Right renal cortex interstitium (tissue), 3 donors: ENCODE measurements at regions not wholly inside any gene's neighbourhood (a gene's known extent, or its start where the extent isn't known, plus 50 kb on each side); places are given as distances from the start of the nearest gene placed in this dataset.

Experiments
- DNase-seq, 3 donors: peaks; one replicate each; pipeline ENCODE4 v3.0.0-alpha.2; 2013; ENCODE audit warnings: low read depth in 3 of 3, low spot score in 2 of 3

DNA sequence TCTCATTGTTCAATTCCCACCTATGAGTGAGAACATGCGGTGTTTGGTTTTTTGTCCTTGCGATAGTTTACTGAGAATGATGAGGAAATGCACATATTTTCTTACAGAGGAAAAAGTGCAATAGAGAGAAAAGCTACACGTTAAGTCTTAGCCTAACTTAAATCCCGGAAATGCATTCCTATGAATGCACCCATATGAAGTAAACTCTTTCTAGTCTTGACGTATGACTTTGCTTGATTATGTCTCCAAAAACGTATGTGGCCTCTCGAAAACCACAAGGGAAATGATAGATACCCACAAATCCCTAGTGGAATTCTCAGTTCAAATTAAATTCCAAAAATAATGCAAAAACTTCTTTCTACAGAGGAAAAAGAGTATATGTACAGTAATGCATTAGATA, 90.7 kb upstream of the SASH1 start:
- no peak for DNase-seq

- DNase-seq = no peak
Observed at GRCh38 chr6:148257810-148258209, 84.8 kb upstream of the SASH1 start.

GRCh38 chr6:148258868-148259267, 83.8 kb upstream of the SASH1 start:
- DNase-seq = no peak

- DNase-seq = no peak
Observed at GRCh38 chr6:148261470-148261869, 81.2 kb upstream of the SASH1 start.

DNA sequence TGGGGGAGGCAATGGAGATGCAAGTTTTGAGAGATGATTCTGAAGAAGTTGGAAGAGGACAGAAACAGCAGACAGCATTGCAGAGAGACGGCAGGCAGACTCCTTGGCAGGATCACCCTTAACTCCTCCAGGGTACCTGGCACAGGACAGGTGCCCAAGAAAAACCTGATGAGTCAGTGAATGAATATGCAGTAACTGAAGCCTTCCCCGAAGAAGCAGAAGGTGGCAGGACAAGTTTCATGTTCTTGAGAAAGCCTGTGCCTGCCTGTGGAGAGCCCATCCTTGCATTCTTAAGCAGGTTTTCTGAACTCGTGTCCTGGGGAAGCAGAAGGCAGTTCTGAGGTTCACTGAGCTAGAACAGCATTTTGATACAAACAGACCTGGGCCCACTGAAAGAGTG, 79.6 kb upstream of the SASH1 start:
- DNase-seq = no peak

GRCh38 chr6:148263961-148264360, 78.7 kb upstream of the SASH1 start:
- DNase-seq = no peak

DNA sequence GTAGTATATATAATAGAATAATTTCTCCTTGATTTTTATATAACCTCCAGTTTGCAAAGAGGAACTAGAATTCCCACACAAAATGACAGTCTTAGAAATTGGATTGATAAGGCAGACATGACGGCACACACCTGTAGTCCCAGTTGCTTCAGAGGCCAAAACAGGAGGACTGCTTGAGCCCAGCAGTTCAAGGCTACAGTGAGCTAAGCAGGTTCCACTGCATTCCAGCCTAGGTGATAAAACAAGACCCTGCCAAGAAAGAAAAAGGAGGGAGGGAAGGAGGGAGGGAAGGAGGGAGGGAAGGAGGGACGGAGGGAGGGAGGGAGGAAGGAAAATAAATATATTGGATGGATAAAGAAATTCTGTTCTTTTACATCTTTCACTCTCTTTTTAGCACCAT, 77.6 kb upstream of the SASH1 start:
- no peak for DNase-seq

DNA sequence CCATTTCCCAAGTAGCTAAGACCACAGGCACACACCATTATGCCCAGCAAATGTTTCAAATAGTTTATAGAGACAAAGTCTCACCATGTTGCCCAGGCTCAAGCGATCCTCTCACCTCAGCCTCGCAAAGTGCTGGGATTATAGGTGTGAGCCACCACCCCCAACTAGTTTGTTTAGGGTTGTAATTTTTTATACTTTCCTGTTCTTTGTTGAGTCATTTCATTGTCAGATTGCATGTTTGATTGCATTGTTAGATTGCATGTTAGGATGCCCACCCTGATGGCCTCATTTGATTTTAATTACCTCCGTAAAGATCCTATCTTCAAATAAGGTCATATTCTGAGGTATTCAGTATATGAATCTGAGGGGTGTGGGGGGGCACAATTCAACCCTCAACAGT, 73.3 kb upstream of the SASH1 start:
- DNase-seq = no peak

GRCh38 chr6:148271711-148272439, 70.8 kb upstream of the SASH1 start:
- DNase-seq = no peak

DNA sequence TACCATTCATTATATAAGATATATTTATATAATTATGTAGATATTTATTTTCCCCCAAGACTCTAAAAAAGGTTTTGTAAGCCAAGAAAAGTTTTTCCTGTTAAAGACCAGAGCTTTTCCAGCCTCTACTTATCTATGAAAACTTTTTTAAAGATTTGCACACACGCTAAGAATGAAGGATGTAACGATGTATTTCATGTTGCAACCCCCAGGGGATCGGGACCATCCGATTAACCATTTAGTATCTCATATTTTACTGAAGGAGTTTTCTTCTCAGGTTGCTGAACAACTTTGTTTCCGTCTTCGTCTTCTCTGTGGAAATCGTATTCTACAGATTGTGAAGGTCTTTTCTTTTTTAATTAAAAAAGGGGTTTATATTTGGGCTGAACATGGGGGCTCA, 70.0 kb upstream of the SASH1 start:
- no peak for DNase-seq

DNA sequence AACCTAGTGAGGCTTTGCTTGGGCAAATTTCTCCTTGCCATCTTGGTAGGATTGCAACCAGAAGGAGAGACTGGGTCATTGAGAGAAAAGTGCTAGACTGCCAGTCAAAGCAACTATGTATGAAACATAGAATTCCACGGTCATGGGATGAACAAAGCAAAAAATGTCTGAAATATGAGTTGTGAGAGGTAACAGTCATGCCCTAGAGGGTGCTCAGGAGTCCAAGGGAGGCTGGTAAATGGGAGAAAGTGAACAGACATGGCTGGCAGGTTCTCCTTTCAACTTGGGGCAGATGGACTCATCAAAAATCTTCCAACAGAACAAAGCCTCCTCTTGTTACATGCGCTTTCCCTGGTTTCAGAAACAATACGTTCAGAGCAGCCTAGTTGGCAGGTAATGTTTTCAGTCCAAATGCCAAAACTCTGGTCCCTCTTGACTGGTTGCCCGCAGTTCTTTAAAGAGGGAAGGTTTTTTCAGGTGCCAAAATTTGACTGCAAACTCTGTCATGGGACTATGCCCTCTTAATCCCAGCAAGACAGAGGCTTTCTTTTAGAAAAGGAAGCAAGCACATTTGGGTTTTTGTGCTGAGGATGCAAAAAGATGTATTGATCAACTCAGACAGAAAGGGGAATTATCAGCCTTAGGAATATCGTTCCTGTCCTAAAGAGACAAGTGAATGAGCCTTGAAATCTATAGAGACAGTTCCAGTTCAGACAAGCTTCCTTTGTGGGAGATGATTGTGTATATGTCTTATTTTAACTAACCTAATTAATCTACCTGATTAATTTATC, 68.5 kb upstream of the SASH1 start:
- no peak for DNase-seq

DNA sequence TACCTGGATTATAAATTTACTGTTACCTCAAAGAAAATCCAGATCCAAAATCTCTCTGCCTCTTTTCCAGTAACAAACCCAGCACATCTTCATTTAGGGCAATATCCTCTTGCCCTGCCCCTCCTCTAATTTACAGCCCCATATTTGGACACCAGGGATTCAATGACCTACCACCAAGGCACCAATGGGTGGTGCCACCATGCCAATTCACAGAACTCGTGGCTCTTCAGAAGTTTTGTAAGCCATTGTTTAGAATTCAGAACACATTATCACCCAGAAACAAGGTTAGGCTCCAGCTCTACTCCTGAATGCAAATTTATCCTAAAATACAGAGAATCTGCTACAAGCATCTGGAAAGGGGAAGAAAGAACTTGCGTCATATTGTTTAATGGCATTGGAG, 67.8 kb upstream of the SASH1 start:
- DNase-seq = no peak

DNA sequence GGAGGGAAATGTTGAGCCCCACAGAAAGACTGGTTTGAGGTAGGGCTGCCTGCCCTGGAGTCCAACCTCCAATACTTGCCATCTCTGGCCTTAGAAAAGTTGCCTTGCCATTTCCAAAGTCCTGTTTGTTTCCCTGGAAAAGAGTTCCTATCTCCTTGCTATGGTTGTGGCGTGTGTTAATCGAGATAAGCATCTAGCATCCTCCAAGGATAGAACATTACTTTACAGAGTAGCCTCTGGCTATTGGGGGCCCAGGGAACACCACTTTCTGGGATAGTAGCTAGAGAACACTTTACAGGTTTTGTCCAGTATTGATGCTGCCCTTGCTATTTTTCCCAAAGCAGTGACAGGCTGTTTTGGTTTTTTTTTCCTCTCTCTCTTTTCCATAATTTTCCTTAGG, 57.4 kb upstream of the SASH1 start:
- DNase-seq = no peak

- no peak for DNase-seq
Observed at GRCh38 chr6:148286563-148286962, 56.1 kb upstream of the SASH1 start.

DNA sequence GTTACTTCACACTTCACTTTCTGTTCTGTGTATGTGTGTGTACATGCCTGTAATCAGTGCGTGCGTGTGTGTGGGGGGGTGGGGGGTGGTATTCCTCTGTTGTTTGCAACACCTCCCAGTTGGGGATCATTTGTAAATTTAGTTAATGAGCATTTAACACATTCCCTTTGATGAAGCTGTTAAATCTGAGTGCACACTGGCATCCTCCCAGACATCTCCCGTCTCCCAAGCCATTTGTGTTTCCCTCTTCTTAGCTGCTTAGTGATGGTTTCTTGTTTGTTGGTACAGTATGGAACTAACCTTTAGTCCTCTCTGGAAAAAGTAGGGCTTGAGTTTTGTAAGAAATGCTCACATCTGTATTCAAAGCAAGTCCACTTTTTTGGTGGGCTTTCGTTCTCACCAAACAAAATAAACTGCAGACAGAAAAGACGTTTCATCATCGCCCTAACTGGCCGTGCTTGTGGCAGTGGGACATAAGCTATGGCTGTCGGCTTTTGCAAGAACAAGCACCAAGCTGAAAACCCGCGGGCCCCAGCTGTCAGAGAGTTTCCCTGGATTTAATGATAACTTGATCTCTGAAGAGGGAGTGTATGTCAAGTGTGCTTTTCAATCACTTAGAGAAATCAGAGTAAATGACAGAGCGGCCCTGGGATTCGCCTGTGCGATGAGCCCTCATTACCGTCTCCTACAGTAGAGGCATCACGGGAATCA, 54.9 kb upstream of the SASH1 start:
- no peak for DNase-seq

DNA sequence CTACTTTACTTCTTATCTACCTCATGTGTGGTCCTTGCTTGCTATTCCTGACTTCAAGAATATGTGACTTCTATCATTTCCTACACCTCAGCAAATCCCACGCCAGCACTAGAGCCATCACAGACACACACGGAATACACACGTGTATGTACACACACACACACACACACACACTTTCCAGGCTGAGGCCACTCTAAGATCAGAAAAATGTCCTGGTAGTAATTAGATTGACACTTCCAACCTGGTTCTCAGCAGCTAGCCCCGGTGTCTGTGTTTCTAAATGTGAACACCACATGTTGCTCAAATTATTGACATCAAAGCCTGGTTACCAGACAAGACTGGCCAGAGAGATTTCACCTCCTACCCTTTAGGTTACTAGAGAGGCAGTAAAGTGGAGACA, 54.1 kb upstream of the SASH1 start:
- DNase-seq = no peak

- no peak for DNase-seq
Observed at GRCh38 chr6:148289153-148289552, 53.5 kb upstream of the SASH1 start.

DNA sequence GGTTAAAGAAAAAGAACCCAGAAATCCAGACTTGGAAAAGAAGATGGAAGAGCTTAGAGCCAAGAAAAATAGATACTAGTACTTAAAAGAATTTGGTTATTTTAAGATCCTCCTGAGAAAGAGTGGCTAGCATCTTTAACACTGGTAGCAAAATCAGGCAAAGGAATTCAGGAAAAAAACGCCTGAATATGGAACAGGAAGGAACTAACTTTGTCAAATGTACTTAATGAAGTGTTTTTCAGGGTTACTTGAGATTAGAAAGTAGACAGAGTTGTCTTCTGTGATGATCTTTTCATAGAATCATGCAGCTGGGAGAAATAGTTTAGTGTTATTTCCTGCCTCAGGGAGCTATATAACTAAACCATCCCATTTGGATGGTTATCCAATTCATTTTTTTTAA, 50.8 kb upstream of the SASH1 start:
- DNase-seq = no peak
